GM12891 (cell line): ENCODE measurements at regions not wholly inside any gene's neighbourhood (a gene's known extent, or its start where the extent isn't known, plus 50 kb on each side); places are given as distances from the start of the nearest gene placed in this dataset.

Experiments
- PAX5 ChIP-seq: IDR thresholded peaks from 2 replicates; pipeline ENCODE4 v1.6.1; 2011; ENCODE audit warnings: low read length, moderate library complexity, mild to moderate bottlenecking; ENCODE audit not compliant: insufficient read depth, severe bottlenecking
- POLR2A ChIP-seq: IDR thresholded peaks from 2 replicates; pipeline ENCODE4 v1.6.1; 2011; ENCODE audit warnings: low read depth, low read length, control low read depth
- POLR2AphosphoS5 ChIP-seq: IDR thresholded peaks from 2 replicates; pipeline ENCODE4 v1.6.1; 2011; ENCODE audit warnings: low read depth, low read length, control low read depth
- SPI1 ChIP-seq: IDR thresholded peaks from 2 replicates; pipeline ENCODE4 v1.6.1; 2011; ENCODE audit warnings: low read depth, low read length, control low read depth
- TAF1 ChIP-seq: IDR thresholded peaks from 2 replicates; pipeline ENCODE4 v1.6.1; 2011; ENCODE audit warnings: low read depth, low read length, control low read depth

GRCh38 chr4:8922481-8922880, 50.8 kb upstream of the HMX1 start:
- TF ChIP-seq POLR2A = no peak
- TF ChIP-seq POLR2AphosphoS5 = no peak
- no peak for TF ChIP-seq PAX5
- TF ChIP-seq TAF1 = no peak
- no peak for TF ChIP-seq SPI1
